Central memory CD4-positive, alpha-beta T cell (primary cell): ENCODE measurements at regions not wholly inside any gene's neighbourhood (a gene's known extent, or its start where the extent isn't known, plus 50 kb on each side); places are given as distances from the start of the nearest gene placed in this dataset.
A peak's percentile ranks its signal among the peaks of the same experiment; 100 is the strongest.

Experiments used
- DNase-seq: peaks from one replicate; pipeline ENCODE4 v3.0.0; 2022

DNA sequence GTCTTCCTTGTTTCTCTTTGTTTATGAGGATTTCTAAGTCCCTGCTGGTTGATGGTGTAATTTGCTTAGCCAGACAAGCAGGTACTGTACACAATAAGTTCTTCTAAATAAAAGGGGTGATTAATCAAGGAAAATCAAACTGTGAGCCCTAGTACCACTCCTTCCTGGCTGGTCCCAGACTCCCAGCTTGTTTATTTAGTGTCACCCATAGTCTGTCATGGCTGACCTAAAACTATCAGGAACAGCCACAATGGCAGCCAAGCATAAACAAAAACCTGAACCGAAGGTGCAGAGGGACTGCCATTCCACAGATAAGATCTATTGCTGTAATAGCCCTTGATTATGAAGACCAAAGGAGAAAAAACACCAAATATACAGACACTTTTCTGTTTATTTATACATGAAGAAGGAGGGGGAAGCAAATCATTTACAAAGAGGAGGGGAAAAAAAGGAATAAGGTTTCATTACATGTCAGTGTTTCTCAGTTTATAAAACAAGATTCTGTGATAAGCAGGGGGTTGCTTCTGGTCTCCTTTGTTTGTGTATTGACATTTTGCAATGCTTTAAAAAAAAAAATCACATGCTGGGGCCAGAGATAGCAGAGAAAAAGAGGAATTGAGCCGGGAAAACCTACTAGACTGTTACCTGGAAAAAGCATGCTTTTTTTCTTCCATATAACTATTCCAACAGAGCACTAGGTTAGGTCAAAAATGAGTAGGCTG lies 182.4 kb upstream of the DPH6 start:
- DNase-seq, result no peak

DNA sequence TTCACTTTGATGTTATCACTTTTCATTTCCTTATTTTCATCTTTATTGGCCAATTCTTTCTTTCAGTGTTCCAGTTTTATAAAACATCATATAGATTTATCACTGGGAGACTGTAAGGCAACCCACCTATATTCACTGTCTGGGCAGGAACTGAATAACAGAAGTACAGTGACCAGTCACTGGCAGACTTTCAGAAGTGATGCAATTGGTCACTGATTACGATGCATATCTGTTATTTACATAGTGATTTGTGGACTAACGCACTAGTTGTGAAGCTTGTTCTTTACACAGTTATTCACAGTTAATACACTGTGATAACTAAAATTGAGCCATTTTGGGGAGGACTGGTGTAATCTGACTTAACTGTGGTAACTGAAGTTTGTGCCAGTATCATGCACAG lies 190.2 kb upstream of the DPH6 start:
- DNase-seq, result no peak

DNA sequence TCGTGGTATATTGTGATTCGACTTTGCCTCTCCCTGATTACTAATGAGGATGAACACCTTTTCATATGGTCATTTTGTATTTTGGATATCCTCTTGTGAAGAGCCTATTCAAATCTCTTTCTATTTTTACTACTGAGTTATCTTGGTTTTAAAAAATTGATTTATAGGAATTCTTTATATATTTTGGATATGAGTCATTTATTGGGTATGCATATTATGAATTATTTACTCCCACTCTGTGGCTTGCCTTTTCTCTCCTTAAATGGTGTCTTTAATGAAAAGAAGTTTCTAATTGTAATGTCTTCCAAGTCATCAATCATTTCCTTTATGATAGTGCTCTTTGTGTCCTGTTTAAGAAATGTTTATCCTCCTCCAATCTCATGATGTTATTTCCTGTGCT lies 191.5 kb upstream of the DPH6 start:
- no peak for DNase-seq

DNA sequence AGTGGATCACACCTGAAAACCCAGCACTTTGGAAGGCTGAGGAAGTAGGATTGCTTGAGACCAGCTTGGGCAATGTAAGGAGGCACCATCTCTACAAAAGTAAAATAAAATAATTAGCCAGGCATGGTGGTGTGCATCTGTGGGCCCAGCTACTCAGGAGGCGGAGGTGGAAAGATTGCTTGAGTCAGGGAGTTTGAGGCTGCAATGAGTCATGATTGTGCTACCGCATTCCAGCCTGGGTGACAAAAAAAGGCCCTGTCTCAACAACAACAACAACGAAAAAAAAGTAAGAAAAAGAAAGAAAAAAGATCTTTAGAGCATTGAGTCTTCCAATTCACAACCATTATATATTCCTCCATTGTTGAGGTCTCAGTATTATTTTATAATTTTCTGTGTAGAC lies 192.4 kb upstream of the DPH6 start:
- DNase-seq, result no peak

DNA sequence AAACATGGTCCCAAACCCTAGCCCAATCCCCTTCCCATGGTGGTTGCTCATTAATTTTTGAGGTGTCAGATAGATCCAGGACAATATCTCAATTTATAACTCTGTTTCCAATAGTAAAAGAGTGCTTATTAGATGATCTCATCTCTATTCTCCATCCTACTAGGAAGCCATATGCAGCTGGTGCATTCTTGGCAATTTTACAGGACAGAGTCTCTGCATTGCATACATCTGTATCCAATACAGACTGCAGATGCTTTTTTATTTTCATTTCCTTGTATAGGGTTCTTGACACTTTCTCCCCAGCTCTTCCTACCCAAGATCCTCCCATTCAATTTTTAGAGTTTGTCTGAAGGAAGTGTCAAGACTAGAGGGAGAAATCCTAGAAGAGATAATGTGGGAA lies 194.8 kb upstream of the DPH6 start:
- DNase-seq, result no peak

DNA sequence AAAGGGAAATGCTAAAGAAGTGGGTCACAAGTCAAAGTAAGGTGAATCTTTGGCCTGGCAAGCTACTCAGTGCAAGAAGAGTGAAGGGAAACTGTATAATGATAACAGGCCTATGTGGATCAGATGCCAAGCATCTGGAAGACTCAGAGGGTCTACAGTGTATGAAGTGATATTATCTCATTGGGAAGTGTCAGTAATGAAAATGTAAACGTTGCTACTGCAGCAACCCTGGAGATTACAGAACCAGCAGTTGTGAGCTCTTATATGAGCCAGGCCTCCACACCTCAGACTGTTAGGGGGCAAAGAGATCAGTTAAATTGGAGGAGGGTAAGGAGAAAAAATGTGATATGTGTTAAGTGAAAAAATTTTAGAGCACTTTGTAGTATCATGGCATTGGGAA lies 195.4 kb upstream of the DPH6 start:
- no peak for DNase-seq

DNA sequence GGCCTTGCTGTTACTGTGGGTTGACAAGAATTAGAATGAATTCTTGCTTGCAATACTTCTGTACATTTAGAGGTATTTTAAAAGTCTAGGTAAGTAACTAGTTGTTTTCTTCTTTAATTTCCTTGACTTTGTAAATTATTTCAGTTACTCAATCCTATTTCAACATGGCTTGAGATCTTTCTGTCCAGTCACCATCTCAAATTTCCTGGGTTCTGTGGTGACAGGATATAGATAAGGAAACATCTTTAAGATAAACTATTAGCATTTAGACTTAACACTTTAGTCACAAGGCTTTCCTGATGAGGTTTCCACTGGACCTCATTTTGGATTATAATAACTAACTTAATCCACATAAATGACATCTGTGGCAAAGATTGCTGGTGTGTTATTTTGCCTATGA lies 195.9 kb upstream of the DPH6 start:
- no peak for DNase-seq

DNA sequence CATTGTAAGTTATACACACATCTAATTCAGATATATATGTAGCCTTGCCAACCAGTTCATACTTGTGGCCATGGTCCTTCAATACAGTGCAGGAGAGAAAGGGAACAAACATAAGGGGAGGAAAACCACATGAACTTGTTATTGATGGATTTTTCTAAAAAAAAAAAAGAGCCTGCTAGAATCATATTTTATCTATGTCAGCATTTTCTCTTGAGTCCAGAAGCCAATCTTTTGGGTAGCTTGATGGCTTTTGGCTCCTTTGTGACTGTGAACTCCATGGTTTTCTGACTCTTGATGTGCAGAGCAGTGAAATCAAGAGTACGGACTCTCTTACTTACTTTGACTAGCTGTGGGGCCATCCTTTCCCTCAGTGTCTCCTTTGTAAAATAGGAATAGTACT lies 197.4 kb upstream of the DPH6 start:
- DNase-seq, result no peak

DNA sequence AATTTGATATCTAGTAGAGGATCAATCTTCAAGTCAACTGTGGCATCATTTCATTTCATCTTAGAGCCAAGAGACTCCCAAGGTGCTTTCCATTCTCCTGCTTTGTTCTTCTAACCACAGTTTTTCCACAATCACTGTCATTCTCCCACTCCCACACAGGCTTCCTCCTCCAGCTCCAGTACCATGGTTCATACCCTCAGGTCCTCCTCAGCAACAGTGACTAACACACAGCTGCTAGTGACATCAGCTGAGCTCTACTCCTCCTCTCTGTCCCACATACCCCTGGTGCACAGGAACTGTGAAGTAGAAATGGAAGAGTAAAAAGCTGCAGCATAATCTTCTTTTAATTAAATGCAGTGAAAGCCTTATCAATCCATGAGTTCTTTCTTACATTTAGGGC lies 200.2 kb upstream of the DPH6 start:
- no peak for DNase-seq

DNA sequence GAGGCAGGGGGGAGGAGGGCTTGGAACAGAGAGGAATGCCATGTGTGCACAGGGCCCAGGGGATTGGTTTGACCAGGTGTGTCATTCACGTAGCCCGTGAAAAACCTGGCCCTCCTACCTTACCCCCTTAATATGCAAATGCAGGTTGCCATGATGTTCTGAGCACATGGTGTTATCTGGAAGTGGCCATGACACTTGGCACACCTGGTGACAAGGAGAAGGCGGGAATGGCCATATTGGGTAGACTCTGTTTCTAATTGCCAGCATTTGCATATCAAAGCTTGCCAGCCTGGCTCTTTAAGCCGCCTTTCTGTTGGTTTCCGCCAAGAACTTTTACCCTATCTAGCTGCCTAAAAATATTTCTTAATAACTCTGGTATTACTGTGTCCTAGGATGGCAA lies 202.1 kb upstream of the DPH6 start:
- no peak for DNase-seq

DNA sequence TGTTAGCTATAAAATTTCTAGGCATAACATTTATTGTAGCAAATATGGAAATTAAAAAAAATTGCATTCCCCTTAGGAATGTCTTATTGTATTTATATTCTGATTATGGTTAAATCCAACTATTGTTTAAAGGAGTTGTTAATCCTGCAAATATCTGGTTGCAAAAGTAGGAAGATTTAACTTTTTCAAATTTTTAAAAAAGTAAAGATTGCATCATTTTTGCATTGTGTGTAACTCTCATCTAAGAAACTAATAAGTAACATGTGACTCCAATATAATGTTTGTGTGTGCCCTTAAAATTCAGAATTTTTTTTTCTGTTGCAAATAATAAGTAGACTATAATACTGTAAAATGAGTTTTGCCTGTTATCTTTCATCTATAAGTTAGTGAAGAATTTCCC lies 204.1 kb upstream of the DPH6 start:
- no peak for DNase-seq

DNA sequence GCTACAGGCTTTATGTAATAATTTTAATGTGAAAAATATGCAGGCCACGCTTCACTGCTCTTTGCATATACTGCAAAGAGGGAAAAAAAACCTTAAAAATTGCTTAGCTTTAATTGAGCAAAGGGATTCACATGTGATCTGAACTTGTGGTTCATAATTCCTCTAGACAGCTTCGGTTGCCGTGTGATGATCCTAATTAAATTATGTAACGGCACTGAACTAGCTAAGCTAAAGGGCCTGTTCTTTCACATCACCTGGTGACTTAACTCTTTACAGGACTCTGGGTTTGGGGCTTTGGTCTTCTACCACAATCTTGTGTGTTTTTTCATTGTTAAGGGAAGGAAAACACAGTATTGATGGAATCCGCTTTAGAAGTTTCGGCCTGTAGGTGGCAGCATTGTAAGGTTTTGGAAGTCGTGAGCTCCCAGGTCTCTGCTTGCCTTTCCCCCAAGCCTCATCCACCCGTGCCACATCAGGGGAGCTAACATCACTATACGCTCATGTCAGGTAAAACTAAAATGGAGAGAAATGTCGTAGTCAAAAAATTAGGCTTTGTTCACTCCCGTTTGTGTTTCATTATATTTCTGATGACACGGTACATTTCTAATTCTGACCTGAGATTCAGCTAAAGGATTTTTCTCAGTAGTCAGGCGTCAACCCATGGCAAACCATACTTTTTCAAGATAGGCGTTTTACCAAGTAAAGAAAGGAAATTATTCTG lies 205.6 kb upstream of the DPH6 start:
- peak; percentile 1 for DNase-seq

DNA sequence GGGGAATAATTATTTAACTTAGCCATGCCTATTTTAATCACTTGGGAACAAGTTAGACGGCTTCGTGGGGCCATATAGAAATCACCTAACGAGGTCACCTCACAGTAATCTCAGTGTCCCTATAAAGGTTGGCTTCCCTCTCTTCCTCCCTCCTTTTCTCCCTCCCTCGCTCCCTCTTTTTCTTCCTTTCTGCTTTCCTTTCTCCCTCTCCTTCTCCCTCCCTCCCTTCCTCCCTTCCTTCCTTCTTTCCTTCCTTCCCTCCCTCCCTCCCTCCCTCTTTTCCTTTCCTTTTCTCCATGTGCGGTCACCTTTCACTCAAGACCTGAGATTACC lies 206.1 kb upstream of the DPH6 start:
- DNase-seq, result no peak

DNA sequence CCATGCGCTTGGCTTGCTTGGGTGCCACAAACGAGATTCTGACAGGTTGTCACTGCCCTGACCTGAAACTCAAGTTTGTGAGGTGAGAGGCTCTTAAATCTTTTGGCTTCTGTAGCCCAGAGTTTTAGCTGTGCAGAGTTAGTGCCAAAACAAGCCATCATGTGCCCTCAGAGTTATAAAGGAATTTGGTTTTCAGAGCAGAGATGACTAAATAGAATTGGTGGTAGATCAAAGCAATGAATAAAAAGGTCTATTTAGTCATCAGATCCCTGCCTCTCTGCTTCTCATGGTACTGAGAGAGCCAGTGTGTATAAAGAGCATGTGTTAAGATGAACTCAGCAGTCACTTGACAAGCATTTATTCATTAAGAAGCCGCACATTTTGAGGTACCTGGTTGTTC lies 207.5 kb upstream of the DPH6 start:
- no peak for DNase-seq

DNA sequence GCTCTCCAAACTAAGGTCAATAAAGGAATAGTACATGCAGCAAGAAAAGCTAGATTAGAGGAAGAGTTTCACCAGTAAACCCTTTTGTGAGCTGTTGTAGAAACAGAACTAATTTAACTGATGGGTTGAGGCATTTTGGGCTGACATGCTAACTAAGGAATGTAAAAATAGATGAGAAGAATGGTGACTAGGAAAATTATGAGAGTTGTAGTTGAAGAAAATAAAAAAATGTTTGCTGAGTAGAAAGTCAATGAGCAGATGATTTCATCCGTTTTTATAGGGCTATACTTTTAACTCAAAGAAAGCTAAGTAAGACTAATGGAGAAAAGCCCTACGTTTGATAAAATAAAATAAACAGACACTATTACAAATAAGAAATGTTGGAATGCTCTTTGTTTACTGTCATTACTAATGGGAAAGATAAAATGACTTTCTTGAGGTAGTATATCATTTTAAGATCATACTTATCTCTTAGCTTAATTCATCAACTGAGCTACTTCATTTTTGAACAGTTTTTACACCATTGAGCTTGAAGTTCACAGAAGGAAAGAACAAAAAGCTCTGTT lies 209.4 kb upstream of the DPH6 start:
- DNase-seq, result no peak

DNA sequence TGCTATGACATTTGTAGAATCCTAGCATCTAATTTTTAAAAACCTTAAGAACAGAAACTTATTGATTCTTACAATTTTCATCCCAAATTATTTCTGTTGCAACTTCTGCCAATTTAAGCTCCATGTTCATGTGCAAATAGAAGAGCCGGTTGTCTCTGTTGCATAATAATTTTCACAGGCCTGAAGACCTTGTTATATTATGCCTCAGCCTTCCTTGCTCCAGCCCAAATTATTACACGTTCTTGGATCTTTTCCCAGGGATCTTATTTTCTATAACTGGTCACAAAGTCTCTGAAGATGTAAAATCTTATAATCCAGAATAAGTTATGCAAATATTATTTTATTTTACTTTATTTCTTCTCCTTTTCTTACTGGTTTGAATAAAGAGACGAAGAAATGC lies 210.7 kb upstream of the DPH6 start:
- no peak for DNase-seq

DNA sequence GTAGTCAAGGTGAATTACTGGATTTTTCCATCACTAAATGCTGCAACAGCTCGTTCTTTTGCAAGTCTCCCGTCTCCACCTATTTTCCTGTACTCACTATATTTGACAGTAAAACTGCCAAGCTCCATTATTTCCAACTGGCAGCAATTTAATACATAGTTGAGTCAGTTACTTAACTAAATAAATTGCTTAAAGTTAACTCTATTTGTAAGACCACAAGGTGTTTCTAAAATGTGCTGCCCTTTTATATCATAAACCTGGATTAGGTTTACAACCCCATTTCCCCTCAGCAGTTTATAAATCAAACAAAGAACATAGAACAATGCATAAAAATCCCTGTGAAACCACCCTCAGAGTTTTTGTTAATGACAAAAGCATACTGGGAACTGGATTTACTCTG lies 211.4 kb upstream of the DPH6 start:
- no peak for DNase-seq

DNA sequence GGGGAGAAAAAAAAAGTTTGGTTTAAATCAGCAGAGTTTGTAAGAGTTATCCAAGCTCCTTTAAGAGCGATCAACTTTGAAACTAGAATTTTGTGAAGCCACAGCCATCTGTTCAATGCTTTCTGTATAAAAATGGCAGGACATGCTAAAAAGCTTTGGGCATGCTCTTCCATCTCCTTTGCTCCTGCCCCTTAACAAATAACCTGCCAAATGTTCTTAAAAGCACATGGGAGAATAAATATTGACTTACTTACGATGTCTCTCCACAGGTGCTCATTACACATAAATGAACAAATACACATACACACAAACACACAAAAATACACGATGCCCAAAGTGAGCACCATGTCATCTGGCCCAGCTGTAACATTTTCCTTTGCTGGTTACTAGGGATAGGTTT lies 211.8 kb upstream of the DPH6 start:
- DNase-seq, result no peak

DNA sequence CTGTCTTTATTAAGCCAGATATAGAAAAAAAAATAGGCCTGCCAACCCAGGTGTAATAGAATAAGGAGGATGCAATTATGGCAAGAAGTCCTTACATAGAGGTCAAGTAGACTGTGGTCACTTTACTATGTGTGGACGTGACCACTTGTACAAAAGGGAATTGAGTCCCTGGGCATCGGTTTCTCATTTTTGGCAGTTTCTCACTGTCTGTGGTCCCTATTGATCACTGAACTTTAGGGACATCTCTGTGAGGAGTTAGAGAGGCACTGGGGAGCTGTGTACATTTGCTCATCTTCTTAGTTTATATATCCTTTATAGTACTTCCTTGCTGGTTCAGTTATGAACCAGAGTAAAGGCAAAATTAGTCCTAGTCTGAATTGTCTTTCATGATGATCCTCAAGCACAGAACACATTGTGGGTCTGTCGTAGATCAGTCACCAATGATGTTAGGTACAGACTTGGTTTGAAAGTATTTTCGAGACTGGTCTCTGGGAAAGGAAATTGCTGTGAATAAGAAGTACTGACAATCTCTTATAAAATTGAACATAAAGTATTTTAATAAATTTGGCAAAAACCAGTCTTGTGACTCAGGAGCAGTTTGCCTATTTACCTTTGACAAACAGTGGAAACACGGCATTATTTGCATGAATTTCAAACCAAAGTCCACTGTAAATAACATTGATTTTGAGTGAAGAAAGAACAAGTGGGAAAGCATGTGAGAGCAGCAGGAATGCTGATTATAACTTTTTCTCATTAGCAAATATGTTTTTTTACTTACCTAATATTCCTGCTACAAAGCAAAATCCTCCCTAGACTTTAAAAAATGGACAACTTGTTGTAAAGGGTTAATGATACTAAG lies 218.9 kb upstream of the DPH6 start:
- no peak for DNase-seq

DNA sequence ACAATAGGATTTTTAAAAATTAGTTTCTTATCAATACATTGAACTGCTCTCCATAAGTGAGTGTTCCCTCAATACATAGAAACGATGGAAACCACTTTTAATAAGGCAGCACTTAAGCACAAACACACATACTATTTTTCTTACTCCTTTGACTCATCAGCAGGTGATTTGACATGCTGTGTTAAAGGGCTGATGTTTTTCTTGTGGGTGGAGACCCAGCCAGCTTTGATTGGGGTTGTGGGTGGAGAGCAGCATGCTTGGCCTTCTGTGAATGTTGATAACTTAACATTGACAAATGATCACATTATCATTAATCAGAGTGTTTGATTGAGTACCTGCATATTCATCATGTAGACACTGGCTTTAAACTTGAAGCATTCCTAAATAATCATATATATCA lies 223.0 kb upstream of the DPH6 start:
- DNase-seq, result no peak

DNA sequence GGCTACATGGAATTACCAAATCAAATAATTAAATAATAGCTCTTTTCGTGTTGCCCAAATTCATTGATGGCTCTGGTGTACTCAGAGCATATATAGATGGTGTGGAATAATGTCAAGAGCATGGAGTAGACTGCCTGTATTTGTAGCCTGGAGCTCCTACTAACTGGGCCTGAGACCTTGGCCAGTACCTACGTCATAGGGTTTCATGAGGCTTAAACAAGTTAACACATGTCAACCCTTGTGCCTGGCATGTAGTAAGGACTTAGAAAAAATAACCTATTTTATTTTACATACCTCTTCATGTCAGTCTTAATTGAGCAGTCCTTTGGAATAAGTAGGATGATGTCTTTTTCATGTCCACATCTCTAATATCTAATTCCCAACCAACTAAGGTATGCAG lies 223.7 kb upstream of the DPH6 start:
- DNase-seq, result no peak

DNA sequence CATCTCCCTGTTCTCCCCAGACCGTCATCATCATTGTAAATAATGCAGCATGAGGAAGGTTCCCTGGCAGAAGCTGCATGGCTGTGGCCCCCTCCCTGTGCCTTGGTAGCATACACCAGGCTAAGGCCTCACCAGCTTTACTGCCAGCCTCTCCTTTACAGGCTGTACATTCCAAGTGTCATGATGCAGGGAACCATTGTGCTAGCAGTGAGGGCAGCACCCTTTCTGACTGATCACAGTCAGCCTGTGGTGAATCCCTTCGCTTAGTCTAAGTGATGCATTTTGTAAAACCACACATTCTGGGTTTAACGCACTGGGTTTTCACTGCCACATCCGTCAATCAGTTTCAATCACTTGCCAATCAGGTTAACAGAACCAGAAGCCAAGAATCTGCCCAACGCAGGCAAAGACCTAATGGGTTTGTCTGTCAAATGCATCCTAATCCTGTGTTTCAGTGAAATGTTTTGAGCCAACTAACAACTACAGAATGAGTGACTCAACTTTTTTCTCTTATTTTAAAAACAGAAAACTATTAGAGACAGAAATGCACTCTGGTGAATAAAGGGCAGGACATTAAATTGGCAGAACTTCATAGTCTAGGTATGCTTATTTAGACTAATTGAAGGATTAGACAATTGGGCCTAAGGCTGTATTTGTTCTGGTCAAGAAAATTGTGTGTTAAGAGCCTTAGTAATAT lies 225.9 kb upstream of the DPH6 start:
- no peak for DNase-seq

DNA sequence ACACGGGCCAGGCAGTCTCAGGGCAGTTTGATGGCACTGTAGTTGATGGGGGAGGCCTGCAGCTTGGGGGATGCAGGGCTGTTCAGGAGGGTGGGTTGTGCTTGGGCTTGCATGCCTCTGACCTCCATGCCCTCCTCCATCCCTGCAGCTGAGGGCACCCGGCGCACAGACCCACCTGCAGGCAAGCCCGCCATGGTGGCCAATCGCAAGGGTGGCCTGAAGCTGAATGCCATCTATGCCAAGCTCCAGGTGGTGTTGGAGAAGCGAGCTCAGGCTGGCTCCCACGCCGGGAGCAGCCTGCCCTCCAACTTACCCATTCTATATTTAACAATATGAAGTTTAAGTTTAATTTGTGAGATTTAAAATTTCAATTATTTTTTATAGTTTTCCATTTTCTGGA lies 228.7 kb upstream of the DPH6 start:
- DNase-seq, result no peak
